GM10266 (cell line): ENCODE measurements at regions not wholly inside any gene's neighbourhood (a gene's known extent, or its start where the extent isn't known, plus 50 kb on each side); places are given as distances from the start of the nearest gene placed in this dataset.

Experiments used
- DNase-seq: peaks from one replicate; pipeline ENCODE4 v3.0.0; 2012; ENCODE audit errors: extremely low spot score
- CTCF ChIP-seq: IDR thresholded peaks from 2 replicates; pipeline ENCODE4 v1.5.1; 2012; ENCODE audit warnings: mild to moderate bottlenecking, low read depth; ENCODE audit not compliant: control insufficient read depth, insufficient read depth; ENCODE audit errors: missing control alignments

DNA sequence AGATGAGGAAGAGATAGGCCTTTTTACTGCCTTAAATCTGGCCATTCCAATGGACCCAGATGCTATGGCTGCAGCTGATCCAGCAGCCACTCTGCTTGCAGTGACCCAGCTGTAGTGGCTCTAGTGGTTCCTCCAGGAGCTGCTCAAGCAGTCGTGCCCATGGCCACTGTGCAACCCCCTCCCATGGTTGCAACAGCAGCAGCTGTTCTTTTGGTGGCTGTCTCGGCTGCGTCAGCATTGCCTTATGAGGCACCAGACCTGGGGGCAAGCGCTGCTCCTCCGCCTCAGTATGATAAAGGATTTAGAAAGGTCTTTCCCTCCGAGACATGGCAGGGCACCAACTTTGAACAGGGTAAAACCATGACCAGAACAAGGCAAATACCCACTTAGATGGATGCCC, 384.9 kb upstream of the DCC start:
- DNase-seq, result no peak
- no peak for TF ChIP-seq CTCF

GRCh38 chr18:51957001-51957400, 383.0 kb upstream of the DCC start:
- DNase-seq, result no peak
- no peak for TF ChIP-seq CTCF

- DNase-seq, result no peak
- no peak for TF ChIP-seq CTCF
These were observed 359.9 kb upstream of the DCC start for GRCh38 chr18:51980101-51980500.

DNA sequence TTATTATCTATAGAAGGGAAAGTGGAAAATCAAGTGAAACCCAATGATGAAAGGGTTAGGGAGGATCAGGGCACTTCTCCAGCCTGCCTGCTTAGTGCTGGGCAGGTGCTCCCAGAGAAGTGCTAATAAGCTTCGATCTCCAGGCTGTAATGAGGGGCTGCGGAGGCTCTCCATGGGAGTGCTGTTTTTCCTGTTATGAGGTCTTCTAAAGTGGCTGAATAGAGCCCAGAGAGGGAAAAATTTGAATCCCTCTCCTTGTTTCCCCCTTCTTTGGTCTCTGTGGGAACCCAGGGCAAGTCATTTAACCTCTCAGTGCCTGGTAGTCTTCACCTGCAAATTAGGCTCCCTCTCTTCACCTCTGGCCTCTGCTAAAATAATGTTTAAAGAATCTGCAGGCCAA, 351.7 kb upstream of the DCC start:
- TF ChIP-seq CTCF, result no peak
- DNase-seq, result no peak

DNA sequence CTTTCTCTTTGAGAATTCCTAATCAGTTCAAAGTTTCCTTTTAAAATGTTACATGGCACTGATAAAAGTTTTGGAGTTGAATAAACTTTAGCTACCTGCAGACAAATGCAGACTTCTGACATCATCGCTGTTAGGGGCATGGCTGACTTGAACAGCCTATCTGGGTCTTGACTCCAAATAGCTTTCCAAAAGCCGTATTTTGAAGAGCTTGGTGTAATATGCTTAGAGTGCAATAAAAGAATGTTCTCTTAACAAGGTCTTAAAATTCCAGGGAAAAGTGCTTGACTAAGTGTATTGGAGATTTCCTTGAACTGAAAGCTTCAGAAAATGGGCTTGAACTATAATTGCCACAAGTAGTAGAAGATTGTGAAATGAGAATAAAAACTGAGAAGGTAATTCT, 342.9 kb upstream of the DCC start:
- no peak for TF ChIP-seq CTCF
- DNase-seq, result no peak

- DNase-seq, result no peak
- no peak for TF ChIP-seq CTCF
These were observed 341.9 kb upstream of the DCC start for GRCh38 chr18:51998066-51998465.

GRCh38 chr18:51998711-51999110, 341.3 kb upstream of the DCC start:
- TF ChIP-seq CTCF, result no peak
- no peak for DNase-seq
